Stomach (tissue), 8 donors: ENCODE measurements at regions not wholly inside any gene's neighbourhood (a gene's known extent, or its start where the extent isn't known, plus 50 kb on each side); places are given as distances from the start of the nearest gene placed in this dataset.

Experiments
- DNase-seq, 2 donors: peaks; one replicate each; pipeline versions ENCODE4 v3.0.0 to v3.0.0-alpha.2; 2013 to 2019
- H3K27ac ChIP-seq, 5 donors: fragments of 200-600 bp in 4 of 5; sonication (generic) in 4 of 5; one replicate each; pipeline ENCODE4 v1.5.1; 2013 to 2019; ENCODE audit warnings: mild to moderate bottlenecking in 1 of 5, moderate library complexity in 1 of 5
- H3K27me3 ChIP-seq, 3 donors: fragments of 200-600 bp; sonication (generic); one replicate each; pipeline ENCODE4 v1.5.1; 2017 to 2019; ENCODE audit warnings: mixed run types in 1 of 3
- H3K36me3 ChIP-seq, 4 donors: fragments of 200-600 bp; sonication (generic); 1 replicate in 3 of 4; 2 replicates in 1 of 4; pipeline ENCODE4 v1.5.1; 2016 to 2019
- H3K4me1 ChIP-seq, 4 donors: fragments of 200-600 bp; sonication (generic); one replicate each; pipeline ENCODE4 v1.5.1; 2016 to 2019
- H3K4me3 ChIP-seq, 4 donors: fragments of 200-600 bp; sonication (generic) in 3 of 4; one replicate each; pipeline ENCODE4 v1.5.1; 2016 to 2019; ENCODE audit warnings: mild to moderate bottlenecking in 1 of 4
- H3K9me3 ChIP-seq, 4 donors: fragments of 200-600 bp; sonication (generic); one replicate each; pipeline ENCODE4 v1.5.1; 2016 to 2019
- EP300 ChIP-seq: sonication (generic); formaldehyde crosslinking; IDR thresholded peaks from one replicate; pipeline ENCODE4 v1.6.1; 2017; ENCODE audit warnings: antibody characterized with exemption
- POLR2A ChIP-seq, 4 donors: fragments of 450-650 bp; IDR thresholded peaks; one replicate each; pipeline ENCODE4 v1.6.1; 2016; ENCODE audit warnings: antibody characterized with exemption in 4 of 4, control low read depth in 2 of 4, mild to moderate bottlenecking in 1 of 4, moderate library complexity in 1 of 4
- POLR2AphosphoS5 ChIP-seq, 3 donors: sonication (generic); formaldehyde crosslinking; IDR thresholded peaks; one replicate each; pipeline ENCODE4 v1.6.1; 2016; ENCODE audit warnings: antibody characterized with exemption in 3 of 3
- WGBS, 5 donors: extraction: QIAGEN DNeasy Blood & Tissue Kit in 3 of 5; methylation state at CpG; one replicate each; pipeline versions ENCODE4 v1.1.5 to v1.1.7; 2013 to 2018; 5-methylcytosine and 5-hydroxymethylcytosine counted together
- intact Hi-C: fragments of 100-400 bp; cut with DNase I; formaldehyde crosslinking; loops from one replicate; pipeline ENCODE4 v1.15.1; 2023; ENCODE audit warnings: low total_unique reads
- TF ChIP-seq, protein P1 (sequence below), 7 experiments: fragments of 450-650 bp in 4 of 7; fragments of 200-600 bp in 3 of 7; sonication (generic) in 3 of 7; IDR thresholded peaks; one replicate each; pipeline ENCODE4 v1.5.1; 2016 to 2019; ENCODE audit warnings: antibody characterized with exemption in 7 of 7, control low read depth in 2 of 7, mild to moderate bottlenecking in 1 of 7
- donor health status: healthy with polysubstance abuse.
- donor health status: Bipolar disorder and iron deficiency.
- donor health status: healthy.

- intact Hi-C loops = no loop called here
- Histone ChIP-seq H3K36me3 (no peaks in the 10 kb centered on the region), H3K9me3 (peaks cover 0 to 3% (median 0%) of the 10 kb centered on the region in 4 donors), H3K27ac (no peak overlapping the region), H3K4me3 (no peak overlapping the region), H3K4me1 (no peaks in the 10 kb centered on the region), H3K27me3 (no peaks in the 10 kb centered on the region)
- DNase-seq = no peak
- TF ChIP-seq, protein P1, sequence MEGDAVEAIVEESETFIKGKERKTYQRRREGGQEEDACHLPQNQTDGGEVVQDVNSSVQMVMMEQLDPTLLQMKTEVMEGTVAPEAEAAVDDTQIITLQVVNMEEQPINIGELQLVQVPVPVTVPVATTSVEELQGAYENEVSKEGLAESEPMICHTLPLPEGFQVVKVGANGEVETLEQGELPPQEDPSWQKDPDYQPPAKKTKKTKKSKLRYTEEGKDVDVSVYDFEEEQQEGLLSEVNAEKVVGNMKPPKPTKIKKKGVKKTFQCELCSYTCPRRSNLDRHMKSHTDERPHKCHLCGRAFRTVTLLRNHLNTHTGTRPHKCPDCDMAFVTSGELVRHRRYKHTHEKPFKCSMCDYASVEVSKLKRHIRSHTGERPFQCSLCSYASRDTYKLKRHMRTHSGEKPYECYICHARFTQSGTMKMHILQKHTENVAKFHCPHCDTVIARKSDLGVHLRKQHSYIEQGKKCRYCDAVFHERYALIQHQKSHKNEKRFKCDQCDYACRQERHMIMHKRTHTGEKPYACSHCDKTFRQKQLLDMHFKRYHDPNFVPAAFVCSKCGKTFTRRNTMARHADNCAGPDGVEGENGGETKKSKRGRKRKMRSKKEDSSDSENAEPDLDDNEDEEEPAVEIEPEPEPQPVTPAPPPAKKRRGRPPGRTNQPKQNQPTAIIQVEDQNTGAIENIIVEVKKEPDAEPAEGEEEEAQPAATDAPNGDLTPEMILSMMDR (IDR thresholded peaks at IDR 0.05) = no peak
- TF ChIP-seq POLR2A (IDR thresholded peaks at IDR 0.05) = no peak
- TF ChIP-seq POLR2AphosphoS5 (IDR thresholded peaks at IDR 0.05) = no peak
- TF ChIP-seq EP300 = no peak
- 89 to 94% (median 90%) methylated on average over 1 of the region's 1 CpG for WGBS, 5 donors
Measured at GRCh38 chr13:65733110-65733509, 1497.0 kb downstream of the PCDH9 start.

DNA sequence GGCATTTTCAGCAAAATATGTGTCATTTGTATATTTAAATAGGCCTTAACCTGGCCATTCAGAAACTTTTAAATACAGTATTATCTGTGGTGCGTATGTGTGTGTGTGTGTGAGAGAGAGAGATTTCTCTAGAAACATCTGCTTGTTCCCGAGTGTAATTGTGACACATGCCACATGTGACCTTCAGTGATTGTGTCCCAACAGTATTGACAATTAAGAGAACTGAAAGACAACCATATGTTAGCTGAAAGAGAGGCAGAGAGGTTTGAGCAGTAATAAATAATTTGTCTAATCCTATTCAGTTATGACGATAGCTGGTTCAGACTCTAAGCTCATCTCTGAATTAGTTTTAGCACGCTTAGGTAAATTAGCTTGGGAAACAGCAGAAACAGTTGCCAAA is 1503.1 kb downstream of the PCDH9 start:
- Histone ChIP-seq H3K4me1 (no peaks in the 10 kb centered on the region), H3K4me3 (no peak overlapping the region), H3K27me3 (no peaks in the 10 kb centered on the region), H3K36me3 (no peaks in the 10 kb centered on the region), H3K27ac (no peak overlapping the region), H3K9me3 (no peaks in the 10 kb centered on the region)
- intact Hi-C loops = no loop called here
- TF ChIP-seq POLR2A (IDR thresholded peaks at IDR 0.05) (no peak), EP300 (no peak), POLR2AphosphoS5 (IDR thresholded peaks at IDR 0.05) (no peak)
- 81 to 86% (median 83%) methylated on average over 4 of the region's 4 CpGs for whole genome bisulfite sequencing, 5 donors
- DNase-seq = no peak

- no peak for TF ChIP-seq EP300
- Histone ChIP-seq H3K4me3 (no peak overlapping the region), H3K4me1 (no peaks in the 10 kb centered on the region), H3K27me3 (no peaks in the 10 kb centered on the region), H3K36me3 (no peaks in the 10 kb centered on the region), H3K27ac (no peak overlapping the region), H3K9me3 (no peaks in the 10 kb centered on the region)
- intact Hi-C loops = no loop called here
- no peak for DNase-seq
- 28 to 60% (median 44%) methylated on average over 3 of the region's 3 CpGs for WGBS, 5 donors
Measured at GRCh38 chr13:65725006-65725405, 1505.1 kb downstream of the PCDH9 start.

- intact Hi-C loops = no loop called here
- no peak overlapping the region for H3K4me3 ChIP-seq
- WGBS, 5 donors = 71 to 83% (median 80%) methylated on average over 4 of the region's 4 CpGs
- no peak overlapping the region for H3K27ac ChIP-seq
- peak in 1 of 2 donors; percentile 12 for DNase-seq
- TF ChIP-seq, protein P1 (IDR thresholded peaks at IDR 0.05) = no peak
- no peak for TF ChIP-seq POLR2AphosphoS5 (IDR thresholded peaks at IDR 0.05)
- TF ChIP-seq EP300 = no peak
- no peak for TF ChIP-seq POLR2A (IDR thresholded peaks at IDR 0.05)
- H3K36me3 ChIP-seq = no peaks in the 10 kb centered on the region
- H3K27me3 ChIP-seq = no peaks in the 10 kb centered on the region
- no peaks in the 10 kb centered on the region for H3K4me1 ChIP-seq
- no peaks in the 10 kb centered on the region for H3K9me3 ChIP-seq
Measured at GRCh38 chr13:65724226-65724625, 1505.9 kb downstream of the PCDH9 start.

DNA sequence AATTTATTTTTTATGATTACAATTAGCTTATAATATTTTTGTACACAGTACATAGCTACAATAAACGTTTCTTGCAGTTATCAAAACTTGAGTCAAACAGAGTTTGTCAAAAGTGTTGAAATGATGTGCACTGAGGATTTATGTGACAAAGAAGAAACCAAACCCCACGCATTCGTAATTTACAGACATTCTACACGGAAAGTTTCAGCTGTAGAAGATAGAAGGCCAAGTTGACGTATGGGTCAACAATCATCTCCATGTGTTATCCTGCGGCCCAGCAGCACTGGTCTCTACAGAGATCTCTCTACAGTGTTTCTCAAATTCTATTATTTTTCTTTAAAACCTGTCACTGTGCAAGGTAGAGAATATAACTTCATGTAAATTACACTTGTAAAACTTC is 1507.6 kb downstream of the PCDH9 start:
- TF ChIP-seq POLR2A (IDR thresholded peaks at IDR 0.05) (no peak), POLR2AphosphoS5 (IDR thresholded peaks at IDR 0.05) (no peak)
- TF ChIP-seq, protein P1 (IDR thresholded peaks at IDR 0.05) = no peak
- no peak overlapping the region for H3K4me3 ChIP-seq
- no peaks in the 10 kb centered on the region for H3K36me3 ChIP-seq
- intact Hi-C loops = no loop called here
- 86 to 90% (median 87%) methylated on average over 6 of the region's 6 CpGs for WGBS, 5 donors
- H3K27me3 ChIP-seq = no peaks in the 10 kb centered on the region
- no peak overlapping the region for H3K27ac ChIP-seq
- H3K4me1 ChIP-seq = no peaks in the 10 kb centered on the region
- DNase-seq = no peak
- H3K9me3 ChIP-seq = no peaks in the 10 kb centered on the region
